HG02623 (cell line): ENCODE measurements at regions not wholly inside any gene's neighbourhood (a gene's known extent, or its start where the extent isn't known, plus 50 kb on each side); places are given as distances from the start of the nearest gene placed in this dataset.
"Not testable (repeated sequence)": the region's sequence is repeated elsewhere in the genome, so short reads cannot be mapped to it uniquely, and the experiment has no call there.

ENCODE experiments used
- ATAC-seq: cut with Tn5 transposase; IDR thresholded peaks from one replicate; pipeline ENCODE4 v1.9.1; 2021; ENCODE audit warnings: moderate library complexity; ENCODE audit not compliant: unreplicated experiment

GRCh38 chr2:171266102-171266501 lies 105.4 kb upstream of the TLK1 start:
- ATAC-seq, result no peak

- ATAC-seq, result not testable (repeated sequence)
These were observed 100.8 kb upstream of the TLK1 start for GRCh38 chr2:171261529-171261928.

- no peak for ATAC-seq
These were observed 100.1 kb upstream of the TLK1 start for GRCh38 chr2:171260471-171261424.

- no peak for ATAC-seq
These were observed 94.0 kb upstream of the TLK1 start for GRCh38 chr2:171254666-171255065.

GRCh38 chr2:171253900-171254650 lies 93.4 kb upstream of the TLK1 start:
- no peak for ATAC-seq

GRCh38 chr2:171253279-171253678 lies 92.6 kb upstream of the TLK1 start:
- ATAC-seq, result no peak

DNA sequence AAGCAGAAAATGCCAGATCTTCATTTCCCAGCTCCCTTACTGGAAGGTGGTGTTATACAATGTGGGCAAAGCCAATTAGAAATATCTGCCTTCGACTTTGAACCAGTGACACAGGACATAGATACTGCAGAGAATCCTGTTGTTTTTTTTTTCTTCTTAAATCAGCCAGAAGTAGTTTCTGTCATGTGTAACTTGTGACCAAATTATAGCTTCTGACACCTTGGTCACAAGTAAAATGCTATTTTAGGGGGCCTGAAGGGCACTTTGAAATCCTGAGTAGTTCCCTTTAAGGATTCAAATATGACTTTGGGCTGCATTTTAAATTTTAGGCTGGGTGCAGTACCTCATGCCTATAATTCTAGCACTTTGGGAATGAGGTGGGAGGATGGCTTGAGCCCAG lies 89.0 kb upstream of the TLK1 start:
- ATAC-seq, result no peak

DNA sequence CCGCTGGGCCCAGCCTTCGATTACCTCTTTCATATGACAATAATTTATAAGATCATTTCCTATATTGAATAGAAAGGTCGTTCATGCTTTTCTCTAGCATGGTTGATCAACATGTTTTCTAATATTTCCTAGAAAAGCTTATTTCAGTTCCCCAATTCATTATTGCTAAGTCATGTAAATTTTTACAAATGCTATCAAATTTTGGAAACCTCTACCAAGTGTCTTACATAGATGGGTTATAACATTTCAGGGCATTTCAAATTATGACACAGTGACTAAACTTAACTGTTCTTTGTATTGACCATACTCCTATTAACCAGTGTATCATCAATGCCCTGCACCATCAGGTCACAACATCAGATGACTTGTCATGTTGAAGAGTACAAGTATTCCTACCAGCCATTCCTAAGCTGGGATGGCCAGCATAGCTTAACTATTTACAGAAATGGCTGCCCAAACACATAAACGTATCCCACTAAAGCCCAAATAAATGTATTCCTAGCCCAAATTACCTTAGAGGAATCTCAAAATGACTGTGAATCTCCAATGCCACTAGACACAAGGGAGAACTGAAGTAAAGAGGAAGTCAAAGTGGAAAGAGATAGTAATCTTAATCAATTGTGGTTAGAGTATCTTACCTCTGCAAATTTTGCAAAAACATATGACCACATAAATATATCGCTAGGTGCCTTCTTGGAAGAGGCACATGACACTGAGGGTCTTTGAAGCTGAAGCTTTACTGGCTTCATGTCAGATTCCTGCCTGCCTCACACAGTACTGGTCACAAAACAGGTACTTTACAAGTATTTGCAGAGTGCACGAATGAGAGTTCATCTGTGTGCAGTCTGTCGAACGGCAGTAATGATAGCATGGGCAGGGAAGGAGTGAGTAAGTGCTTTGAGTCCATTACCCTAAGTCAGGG lies 87.3 kb upstream of the TLK1 start:
- ATAC-seq, result no peak

DNA sequence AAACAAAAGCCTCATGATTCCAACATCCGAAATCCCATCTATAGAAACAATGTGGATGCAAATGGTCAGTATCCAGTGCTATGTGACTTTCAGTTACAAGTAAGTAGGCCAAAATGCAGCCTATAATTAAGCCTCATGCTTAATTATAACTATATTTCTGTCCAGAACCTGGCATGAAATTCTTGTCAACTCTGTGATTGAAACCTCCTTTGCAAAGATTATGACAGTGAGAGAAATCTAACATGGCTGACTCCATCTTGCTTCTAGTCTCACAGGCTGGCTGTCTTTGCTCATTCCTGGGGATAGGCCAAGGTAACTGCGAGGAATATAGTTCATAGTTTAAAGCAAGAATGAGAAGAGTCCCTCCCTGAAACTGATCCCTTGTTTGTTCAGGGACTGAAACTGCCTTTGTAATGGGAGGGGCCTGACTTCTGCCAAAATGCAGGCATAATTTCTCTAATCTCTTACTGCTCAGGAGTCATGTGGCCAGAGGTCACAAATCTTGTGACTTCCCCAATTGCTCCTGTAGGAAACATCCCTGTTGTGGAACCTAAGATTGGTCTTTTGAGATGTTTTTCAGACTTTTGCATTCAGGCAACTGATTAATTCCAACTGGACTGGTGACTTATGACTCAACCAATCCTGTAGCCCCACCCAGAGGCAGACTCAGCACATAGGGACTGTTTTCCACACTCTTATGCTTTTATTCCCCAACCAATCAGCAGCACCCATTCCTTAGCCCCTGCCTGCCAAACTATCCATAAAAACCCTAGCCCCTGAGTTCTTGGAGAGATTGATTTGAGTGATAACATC lies 84.5 kb upstream of the TLK1 start:
- no peak for ATAC-seq

- no peak for ATAC-seq
These were observed 83.8 kb upstream of the TLK1 start for GRCh38 chr2:171244466-171244969.

DNA sequence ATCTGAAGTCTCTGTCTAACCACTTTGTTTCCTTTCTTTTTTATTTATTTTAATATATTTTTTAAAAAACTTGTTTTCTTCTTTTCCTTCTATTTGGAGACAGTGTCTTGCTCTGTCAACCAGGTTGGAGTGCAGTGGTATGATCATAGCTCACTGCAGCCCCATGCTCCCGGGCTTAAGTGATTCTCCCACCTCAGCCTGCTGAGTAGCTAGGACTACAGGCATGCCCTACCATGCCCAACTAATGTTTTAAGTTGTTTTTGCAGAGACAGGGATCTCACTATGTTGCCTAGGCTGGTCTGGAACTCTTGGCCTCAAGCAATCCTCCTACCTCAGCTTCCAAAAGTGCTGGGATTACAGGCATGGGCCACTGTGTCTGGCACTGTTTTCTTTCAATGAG lies 81.1 kb upstream of the TLK1 start:
- ATAC-seq, result no peak

DNA sequence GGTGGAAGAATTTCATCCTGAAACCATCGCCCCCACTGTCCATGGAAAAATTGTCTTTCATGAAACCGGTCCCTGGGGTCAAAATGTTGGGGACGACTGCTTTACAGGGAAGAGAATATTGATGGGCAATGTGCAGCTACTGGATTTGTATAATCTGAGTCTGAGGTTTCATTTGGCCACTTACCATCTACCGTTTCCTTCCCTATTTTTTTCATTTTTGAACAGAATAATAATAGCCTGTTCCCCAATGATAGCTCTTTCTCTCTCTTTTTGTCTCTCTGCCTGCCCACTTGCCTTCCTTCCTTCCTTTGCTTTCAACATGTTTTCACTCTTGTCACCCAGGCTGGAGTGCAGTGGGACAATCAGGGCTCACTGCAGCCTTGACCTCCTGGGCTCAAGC lies 78.3 kb upstream of the TLK1 start:
- no peak for ATAC-seq

- ATAC-seq, result no peak
These were observed 77.2 kb upstream of the TLK1 start for GRCh38 chr2:171237751-171238505.

- ATAC-seq, result no peak
These were observed 74.7 kb upstream of the TLK1 start for GRCh38 chr2:171235262-171235881.

DNA sequence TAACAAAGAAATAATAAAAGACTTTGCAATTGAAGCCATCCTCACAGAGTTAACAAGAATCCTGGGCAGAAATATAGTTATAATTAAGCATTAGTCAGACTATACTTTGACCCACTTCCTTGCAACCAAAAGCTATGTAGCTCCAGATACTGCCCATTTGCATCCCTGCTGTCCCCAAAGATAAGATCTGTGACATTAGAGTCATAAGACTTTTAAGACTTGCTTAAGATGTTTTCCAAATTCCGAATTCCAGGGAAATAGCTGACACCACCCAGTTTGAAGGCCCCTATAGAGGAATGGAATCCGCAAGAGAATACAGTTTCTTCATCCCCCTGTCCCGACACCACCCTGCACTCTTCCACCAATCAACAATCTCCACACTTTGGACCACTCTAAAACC lies 69.5 kb upstream of the TLK1 start:
- no peak for ATAC-seq

GRCh38 chr2:171228826-171229225 lies 68.1 kb upstream of the TLK1 start:
- ATAC-seq, result no peak

DNA sequence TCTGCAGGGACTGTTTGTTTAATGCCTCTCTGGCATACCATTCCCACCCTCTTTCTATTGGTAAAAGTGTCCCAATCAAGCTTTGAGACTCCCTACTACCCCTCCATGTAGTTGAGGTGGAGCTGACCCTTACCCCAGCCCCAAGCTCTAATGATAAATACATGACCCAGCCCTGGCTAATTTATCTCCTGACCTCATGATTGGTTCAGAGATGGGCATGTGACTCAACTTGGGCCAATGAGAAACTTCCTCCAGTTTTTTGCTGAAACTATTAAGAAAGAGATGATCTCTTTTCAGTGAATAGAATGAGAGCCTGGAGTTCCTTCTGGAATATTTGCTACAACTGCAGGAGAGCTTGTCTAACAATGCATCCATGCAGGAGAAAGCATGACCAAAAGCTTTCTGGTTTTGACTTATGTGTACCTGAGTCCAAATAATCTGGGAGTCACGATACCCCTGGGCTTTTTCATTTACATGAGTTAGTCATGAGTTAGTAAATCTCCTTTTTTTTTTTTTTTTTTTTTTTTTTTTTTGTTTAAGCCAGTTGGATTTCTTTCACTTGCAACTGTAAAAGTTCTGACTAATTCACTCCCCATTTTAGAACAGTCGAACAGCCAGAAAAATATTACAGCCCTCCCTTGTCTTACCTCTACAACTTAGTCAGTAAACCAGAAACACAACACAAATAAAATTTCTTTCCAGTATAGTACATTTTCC lies 66.5 kb upstream of the TLK1 start:
- no peak for ATAC-seq

- no peak for ATAC-seq
These were observed 65.8 kb upstream of the TLK1 start for GRCh38 chr2:171226461-171226860.
